GM18499 (cell line): ENCODE measurements at regions not wholly inside any gene's neighbourhood (a gene's known extent, or its start where the extent isn't known, plus 50 kb on each side); places are given as distances from the start of the nearest gene placed in this dataset.

ENCODE experiments used
- ATAC-seq: cut with Tn5 transposase; IDR thresholded peaks from one replicate; pipeline ENCODE4 v1.9.1; 2021; ENCODE audit warnings: moderate number of reproducible peaks; ENCODE audit not compliant: insufficient read depth, unreplicated experiment

GRCh38 chr4:129167640-129168260, 71.8 kb downstream of the C4orf33 start:
- ATAC-seq, result no peak

DNA sequence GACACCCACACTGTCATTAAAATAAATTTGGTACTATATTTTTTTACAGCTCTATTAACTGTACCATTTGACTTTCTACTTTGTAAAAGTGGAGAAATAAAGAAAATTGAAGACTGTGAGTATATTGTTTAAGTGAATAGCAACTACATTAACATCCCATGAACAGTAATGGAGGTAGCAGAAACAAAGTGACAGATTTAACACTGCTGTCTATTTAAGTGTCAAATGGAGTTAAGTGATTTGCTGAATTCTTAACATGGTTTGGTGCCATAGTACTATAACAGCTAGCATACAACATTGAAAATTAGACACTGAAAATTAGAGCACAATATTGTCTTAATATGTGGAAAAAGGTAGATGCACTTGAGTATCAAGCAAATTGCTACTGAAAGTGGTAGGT, 76.2 kb downstream of the C4orf33 start:
- no peak for ATAC-seq

DNA sequence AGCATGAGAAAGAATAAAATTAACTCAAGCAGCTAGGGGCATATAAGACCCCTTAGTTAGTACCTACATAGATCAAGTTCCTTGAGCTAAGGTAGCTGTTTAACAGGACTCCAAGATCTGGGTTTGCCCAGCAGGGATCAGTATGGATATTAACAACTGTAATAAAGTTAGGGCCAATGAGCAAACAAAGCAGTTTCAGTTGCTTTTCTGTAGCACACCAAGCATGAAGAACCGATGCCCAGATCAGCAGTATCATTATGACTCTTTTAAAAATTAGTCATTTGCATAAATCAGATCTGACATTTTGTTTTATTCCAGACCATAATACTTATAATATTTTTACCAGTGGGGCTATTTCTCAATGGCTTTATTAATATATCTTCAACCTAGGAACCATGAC, 80.9 kb downstream of the C4orf33 start:
- no peak for ATAC-seq

DNA sequence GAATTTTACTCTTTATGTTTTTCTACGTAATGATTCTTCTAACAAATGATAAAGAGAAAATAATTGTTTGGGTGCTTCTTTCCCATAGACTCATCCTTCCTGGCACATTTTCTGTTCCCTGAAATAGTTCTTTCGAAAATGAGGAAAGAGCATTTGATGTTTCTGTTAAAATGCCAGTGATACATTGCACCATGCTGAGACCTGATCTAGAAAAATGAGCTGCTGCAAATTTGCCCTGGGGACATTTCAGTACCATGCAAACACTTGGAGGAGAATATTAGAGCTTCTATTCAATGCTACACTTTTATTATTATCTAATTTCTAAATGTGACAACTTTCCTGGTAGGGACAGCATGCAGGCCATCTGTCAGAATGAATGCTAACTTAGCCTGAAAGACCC, 83.3 kb downstream of the C4orf33 start:
- no peak for ATAC-seq

- no peak for ATAC-seq
These were observed 93.7 kb downstream of the C4orf33 start for GRCh38 chr4:129189630-129190029.

DNA sequence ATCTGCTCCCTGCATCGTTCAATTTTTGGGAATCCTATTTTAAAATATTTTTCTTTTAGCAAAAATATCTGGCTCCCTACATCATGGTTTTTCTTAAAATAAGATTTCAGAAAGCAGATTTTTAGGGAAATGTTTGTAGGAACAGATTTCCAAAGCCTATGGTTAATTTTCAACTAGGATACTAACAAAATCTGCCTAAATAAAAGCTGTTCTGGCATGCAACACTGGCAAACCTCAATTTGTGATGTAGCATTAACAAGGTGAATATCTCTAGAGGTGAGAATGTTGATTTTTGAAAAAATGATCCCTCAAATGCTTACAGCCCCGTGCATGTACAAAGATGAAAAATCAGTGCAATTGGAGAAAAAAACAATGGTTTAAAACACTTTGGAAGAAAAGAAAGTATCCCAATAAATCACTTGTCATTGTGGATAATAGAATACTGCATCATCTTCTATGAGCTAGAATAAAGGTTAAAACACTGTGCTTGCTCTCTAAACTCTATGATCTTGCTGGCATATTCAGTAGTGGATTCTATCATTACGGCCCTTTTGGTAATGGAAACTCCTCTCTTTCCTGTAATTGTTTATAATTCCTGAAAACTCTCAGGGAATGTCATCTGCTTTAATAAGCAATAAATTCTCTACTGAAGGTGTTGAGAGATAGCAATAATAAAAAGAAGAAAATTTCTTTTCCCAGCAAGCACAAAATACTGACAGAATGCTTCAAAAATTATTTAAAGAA, 97.6 kb downstream of the C4orf33 start:
- ATAC-seq, result no peak

DNA sequence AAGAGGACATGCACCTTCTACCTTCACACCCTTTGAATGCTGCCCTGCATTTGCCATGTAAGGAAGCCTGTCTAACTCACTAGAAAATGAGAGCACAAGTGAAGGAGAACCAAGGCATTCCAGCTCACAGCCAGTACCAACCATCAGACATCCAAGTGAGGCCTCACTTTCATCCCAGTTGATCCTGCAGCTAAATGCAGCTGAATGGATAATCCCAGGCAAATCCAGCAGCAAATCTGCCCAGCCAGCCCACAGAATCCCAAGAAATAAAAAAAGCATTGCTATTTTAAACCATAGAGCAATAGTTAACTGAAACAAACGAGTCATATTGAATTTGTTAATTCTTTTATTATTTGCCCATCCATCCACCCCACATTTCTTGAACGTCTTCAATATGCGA, 112.5 kb downstream of the C4orf33 start:
- ATAC-seq, result no peak

DNA sequence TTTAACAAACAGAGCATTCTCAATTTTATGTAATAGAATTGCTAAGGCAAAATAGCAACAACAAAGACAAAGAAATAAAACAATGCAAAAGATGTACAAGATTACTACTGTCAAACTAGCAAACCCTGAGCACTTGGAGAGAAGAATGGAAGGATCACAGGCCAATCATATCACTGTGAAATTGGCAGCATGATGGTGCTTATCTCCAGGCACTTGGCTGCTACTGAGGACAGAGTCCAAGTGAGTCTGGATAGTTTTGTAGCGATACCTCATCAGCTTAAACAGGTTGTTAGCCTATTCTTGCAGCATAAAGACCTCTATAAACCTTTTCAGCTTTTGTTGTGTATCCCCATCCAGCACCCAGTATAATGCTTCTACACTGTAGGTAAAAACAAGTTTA, 117.7 kb downstream of the C4orf33 start:
- ATAC-seq, result no peak

DNA sequence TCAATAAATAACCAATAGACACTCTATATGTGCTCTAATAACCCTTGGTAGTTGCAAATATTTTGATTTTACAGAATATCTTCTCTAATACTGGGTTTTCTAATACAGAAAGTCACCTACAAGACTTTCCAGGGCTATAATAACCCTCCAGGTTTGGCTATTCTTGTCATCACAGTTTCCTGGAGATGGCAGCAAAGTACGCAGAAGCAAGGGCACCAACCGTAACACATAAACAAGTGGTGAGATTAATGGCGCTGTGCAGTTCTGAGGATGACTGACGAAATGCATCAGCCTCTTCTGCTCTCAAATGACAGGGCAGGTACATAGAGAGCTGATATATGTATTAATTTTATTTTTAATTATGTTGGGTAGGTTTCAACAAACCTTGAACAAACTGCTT, 122.4 kb downstream of the C4orf33 start:
- ATAC-seq, result no peak

DNA sequence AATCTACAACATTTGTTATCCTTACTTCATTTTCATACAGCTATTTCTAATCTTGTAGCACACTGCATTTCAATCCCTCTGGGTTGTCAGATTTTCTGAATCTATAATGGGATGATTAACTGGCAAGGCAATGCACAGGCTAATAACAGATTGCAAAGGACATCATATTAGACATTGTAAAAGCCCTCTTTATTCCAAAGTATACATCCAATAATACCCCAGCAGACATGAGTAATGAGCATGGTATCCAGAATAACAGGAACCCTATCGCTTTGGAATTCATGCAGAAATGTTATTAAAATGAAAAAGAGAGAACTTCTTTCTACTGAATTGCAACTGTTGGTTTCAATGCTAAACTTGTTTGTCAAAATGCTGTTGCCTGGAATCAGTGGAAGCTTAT, 122.9 kb downstream of the C4orf33 start:
- ATAC-seq, result no peak

- ATAC-seq, result no peak
These were observed 124.3 kb downstream of the C4orf33 start for GRCh38 chr4:129220254-129220653.

DNA sequence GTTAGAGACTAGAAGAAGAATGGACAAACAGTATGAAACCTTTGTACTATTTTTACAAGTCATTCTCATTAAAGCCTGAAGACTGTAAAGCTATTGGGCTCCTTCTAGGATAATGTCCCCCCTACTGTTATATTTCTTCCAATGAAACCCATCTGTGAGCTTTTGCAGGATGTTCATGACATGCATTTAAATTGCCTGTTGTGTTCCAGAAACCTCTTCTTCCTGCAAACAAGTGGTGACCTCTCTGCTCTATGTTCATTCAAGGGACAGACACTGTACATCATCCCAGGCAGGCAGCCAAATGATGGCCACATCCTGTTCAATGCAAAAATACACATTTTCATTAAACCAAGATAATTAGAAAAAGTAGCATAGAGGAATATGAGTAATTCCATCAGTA, 128.0 kb downstream of the C4orf33 start:
- ATAC-seq, result no peak

DNA sequence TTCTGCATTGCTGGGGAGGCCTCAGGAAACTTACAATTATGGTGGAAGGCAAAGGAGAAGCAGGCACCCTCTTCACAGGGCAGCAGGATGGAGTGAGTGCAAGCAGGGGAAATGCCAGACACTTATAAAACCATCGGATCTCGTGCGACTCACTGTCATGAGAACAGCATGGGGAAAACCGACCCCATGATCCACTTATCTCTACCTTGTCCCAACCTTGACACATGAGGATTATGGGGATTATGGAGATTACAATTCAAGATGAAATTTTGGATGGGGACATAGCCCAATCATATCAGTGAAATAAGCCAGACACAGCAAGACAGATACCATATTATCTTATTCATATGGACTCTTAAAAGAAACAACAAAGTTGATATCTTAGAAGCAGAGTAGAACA, 134.9 kb downstream of the C4orf33 start:
- ATAC-seq, result no peak

GRCh38 chr4:129231945-129232588, 136.1 kb downstream of the C4orf33 start:
- ATAC-seq, result no peak

DNA sequence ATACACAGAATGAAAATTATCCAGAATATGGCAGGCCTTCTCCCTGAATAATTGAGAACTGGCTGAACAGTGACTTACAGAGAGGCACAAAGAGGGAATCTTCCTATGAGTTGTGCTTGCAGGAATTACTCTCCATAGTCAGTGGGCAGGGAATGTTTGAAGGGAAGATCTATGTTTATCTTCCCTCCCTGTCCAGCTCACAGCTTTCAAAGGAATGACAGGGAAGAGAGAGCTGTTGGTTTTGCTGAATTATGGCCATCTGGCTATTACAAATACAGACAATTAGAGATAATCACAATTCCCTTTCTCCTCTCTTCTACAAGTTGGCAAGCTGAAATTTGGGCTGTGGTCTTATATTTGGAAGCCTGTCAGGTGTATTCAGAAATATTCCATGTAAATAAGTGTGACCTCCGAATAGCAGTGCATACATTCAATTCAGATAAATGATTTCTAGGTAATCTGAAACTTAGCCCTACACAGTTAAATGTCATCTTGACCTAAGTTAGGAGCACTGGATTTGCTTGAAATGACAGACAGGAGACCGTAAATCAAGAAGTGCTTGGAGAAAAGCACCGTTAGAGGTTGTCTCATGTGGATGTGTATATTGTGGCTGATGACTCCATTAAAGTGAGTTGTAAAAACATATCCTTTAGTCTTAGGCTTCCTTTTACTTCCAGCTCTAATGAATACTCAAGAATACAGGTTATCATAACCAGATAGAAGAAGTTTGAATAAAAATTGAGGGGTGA, 136.8 kb downstream of the C4orf33 start:
- no peak for ATAC-seq

DNA sequence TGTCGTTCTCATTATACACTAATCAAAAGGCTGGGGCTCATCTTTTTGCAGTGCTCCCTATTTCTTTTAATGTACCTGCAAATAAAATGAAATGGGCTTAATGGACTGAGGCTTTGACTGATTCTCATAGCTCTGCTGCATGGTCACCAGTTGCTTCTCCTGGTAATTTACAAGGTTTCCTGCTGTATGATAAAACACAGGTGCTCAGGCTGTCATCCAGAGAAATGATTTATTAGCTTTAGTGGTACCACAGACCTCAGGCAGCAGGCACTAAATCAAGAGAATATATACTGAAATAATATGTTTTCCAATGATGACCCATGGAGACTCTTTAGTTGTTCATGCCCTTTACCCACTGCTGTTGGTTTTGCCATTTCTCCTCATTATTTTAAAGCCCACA, 137.7 kb downstream of the C4orf33 start:
- ATAC-seq, result no peak

DNA sequence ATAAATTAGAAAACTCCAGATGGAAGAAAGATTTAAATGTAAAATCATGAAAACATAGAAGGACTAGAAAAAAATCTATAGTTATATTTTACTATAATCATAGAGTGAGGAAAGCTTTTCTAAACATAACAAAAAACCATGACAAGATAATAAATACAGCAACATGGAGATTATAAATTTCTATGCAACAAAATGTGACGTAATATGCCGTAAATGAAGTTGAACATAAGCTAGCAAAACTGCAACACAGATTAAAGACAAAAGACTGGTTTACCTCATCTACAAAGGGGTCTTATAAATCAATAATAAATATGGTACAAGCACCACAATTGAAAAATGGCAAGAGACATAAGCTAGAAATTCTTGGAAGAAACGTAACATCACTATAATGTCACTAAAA, 140.4 kb downstream of the C4orf33 start:
- ATAC-seq, result no peak

- no peak for ATAC-seq
These were observed 143.1 kb downstream of the C4orf33 start for GRCh38 chr4:129239088-129239487.

- no peak for ATAC-seq
These were observed 144.9 kb downstream of the C4orf33 start for GRCh38 chr4:129240816-129241215.

- no peak for ATAC-seq
These were observed 150.2 kb downstream of the C4orf33 start for GRCh38 chr4:129246145-129246544.

- no peak for ATAC-seq
These were observed 151.0 kb downstream of the C4orf33 start for GRCh38 chr4:129246910-129247461.
